Omental fat pad (tissue), 3 donors: ENCODE measurements at regions not wholly inside any gene's neighbourhood (a gene's known extent, or its start where the extent isn't known, plus 50 kb on each side); places are given as distances from the start of the nearest gene placed in this dataset.

Experiments
- ATAC-seq: fragments of 150-250 bp; one replicate; pipeline ENCODE4 v1.9.1; 2016; ENCODE audit warnings: mild to moderate bottlenecking, moderate library complexity; ENCODE audit not compliant: low FRiP score
- DNase-seq: peaks from one replicate; pipeline ENCODE4 v3.0.0-alpha.2; 2019; ENCODE audit warnings: low spot score
- CTCF ChIP-seq, 3 donors: fragments of 450-650 bp; IDR thresholded peaks; one replicate each; pipeline ENCODE4 v1.5.1; 2016 to 2017; ENCODE audit warnings: antibody characterized with exemption in 3 of 3, mild to moderate bottlenecking in 3 of 3, moderate library complexity in 2 of 3

- DNase-seq (no peak), ATAC-seq (no peak)
- no peak for TF ChIP-seq CTCF (IDR thresholded peaks at IDR 0.05)
Measured at GRCh38 chr22:19574247-19574646, 50.0 kb upstream of the CLDN5 start.

GRCh38 chr22:19576460-19577421 lies 52.5 kb upstream of the CLDN5 start:
- no peak for TF ChIP-seq CTCF (IDR thresholded peaks at IDR 0.05)
- ATAC-seq = peak; percentile 49
- no peak for DNase-seq

GRCh38 chr22:19577422-19577966 lies 53.3 kb upstream of the CLDN5 start:
- ATAC-seq = no peak
- TF ChIP-seq CTCF (IDR thresholded peaks at IDR 0.05) = no peak
- no peak for DNase-seq

- DNase-seq = no peak
- no peak for ATAC-seq
- TF ChIP-seq CTCF (IDR thresholded peaks at IDR 0.05) = no peak
Measured at GRCh38 chr22:19578180-19579004, 54.2 kb upstream of the CLDN5 start.

- ATAC-seq = no peak
- no peak for DNase-seq
- TF ChIP-seq CTCF (IDR thresholded peaks at IDR 0.05) = no peak
Measured at GRCh38 chr22:19579115-19579811, 55.1 kb upstream of the CLDN5 start.

GRCh38 chr22:19579880-19580279 lies 55.7 kb upstream of the CLDN5 start:
- no peak for DNase-seq
- no peak for TF ChIP-seq CTCF (IDR thresholded peaks at IDR 0.05)
- ATAC-seq = no peak
